ENCODE measurements at regions not wholly inside any gene's neighbourhood (a gene's known extent, or its start where the extent isn't known, plus 50 kb on each side); places are given as distances from the start of the nearest gene placed in this dataset.
"Not testable (repeated sequence)": the region's sequence is repeated elsewhere in the genome, so short reads cannot be mapped to it uniquely, and the experiment has no call there.

GRCh38 chrX:130516123-130516522 is 114.3 kb downstream of the RBMX2 start:
- TF ChIP-seq Cebpa-rat (IDR thresholded peaks at IDR 0.05) = no peak
- peaks cover 26% of the 10 kb centered on the region for H3K9me3 ChIP-seq
- H4K20me1 ChIP-seq = no peaks in the 10 kb centered on the region
- H3K4me1 ChIP-seq = no peaks in the 10 kb centered on the region
- H3K27ac ChIP-seq = no peak overlapping the region
- H3K4me3 ChIP-seq = no peak overlapping the region
- H3K36me3 ChIP-seq = no peaks in the 10 kb centered on the region
- H3K27me3 ChIP-seq = peaks cover 34% of the 10 kb centered on the region
- H3K9ac ChIP-seq = no peak overlapping the region
- H3K4me2 ChIP-seq = no peak overlapping the region

GRCh38 chrX:130523460-130524394 is 121.9 kb downstream of the RBMX2 start:
- no peak overlapping the region for H3K27ac ChIP-seq
- peaks cover 11% of the 10 kb centered on the region for H3K9me3 ChIP-seq
- H3K36me3 ChIP-seq = no peaks in the 10 kb centered on the region
- no peak for TF ChIP-seq Cebpa-rat (IDR thresholded peaks at IDR 0.05)
- H3K4me3 ChIP-seq = no peak overlapping the region
- H3K27me3 ChIP-seq = peaks cover 15% of the 10 kb centered on the region
- H3K9ac ChIP-seq = no peak overlapping the region
- H3K4me2 ChIP-seq = no peak overlapping the region
- H3K4me1 ChIP-seq = no peaks in the 10 kb centered on the region
- no peaks in the 10 kb centered on the region for H4K20me1 ChIP-seq

DNA sequence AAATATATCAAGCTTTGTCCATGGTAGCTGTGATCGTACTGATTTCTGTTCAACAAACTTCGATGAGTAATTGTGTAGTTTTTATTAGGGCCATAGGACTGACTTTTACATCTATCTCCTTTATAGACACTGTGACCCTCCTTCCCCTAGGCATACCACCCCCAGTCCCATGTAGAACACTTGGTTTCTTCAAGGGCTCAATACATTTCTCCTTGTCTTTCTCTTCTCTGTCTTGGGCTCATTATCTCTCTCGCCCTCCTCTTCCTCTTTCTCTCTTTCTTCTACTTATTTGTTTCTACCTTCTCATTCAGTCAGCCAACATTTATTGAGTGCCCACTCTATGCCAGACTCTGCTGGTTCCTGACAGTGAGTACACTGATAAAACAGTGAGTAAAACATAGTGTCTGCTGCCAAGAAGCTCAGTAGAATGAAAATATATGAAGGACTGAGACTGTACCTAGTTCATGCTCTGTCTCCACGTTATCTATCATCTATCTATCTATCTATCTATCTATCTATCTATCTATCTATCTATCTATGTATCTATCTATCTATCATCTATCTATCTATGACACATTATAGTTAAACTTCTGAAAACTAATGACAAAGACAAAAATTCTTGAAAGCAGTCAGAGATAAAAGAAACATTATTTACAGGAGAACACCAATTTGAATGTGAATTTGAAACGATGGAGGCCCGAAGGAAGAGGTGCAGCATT is 122.8 kb downstream of the RBMX2 start:
- Histone ChIP-seq H3K4me3 (no peak overlapping the region), H3K4me2 (no peak overlapping the region), H3K4me1 (no peaks in the 10 kb centered on the region), H3K36me3 (no peaks in the 10 kb centered on the region), H3K27ac (no peak overlapping the region), H4K20me1 (no peaks in the 10 kb centered on the region), H3K27me3 (peaks cover 21% of the 10 kb centered on the region), H3K9me3 (peaks cover 12% of the 10 kb centered on the region), H3K9ac (no peak overlapping the region)
- TF ChIP-seq Cebpa-rat (IDR thresholded peaks at IDR 0.05) = no peak

- Histone ChIP-seq H3K9ac (no peak overlapping the region), H3K4me1 (no peaks in the 10 kb centered on the region), H3K27ac (no peak overlapping the region), H3K27me3 (peaks cover 53% of the 10 kb centered on the region), H3K4me2 (no peak overlapping the region), H3K4me3 (no peak overlapping the region), H3K36me3 (no peaks in the 10 kb centered on the region), H3K9me3 (peaks cover 17% of the 10 kb centered on the region), H4K20me1 (no peaks in the 10 kb centered on the region)
- no peak for TF ChIP-seq Cebpa-rat (IDR thresholded peaks at IDR 0.05)
Measured at GRCh38 chrX:130529531-130529930, 127.7 kb downstream of the RBMX2 start.

GRCh38 chrX:130531066-130531465 is 129.3 kb downstream of the RBMX2 start:
- no peak overlapping the region for H3K27ac ChIP-seq
- no peak overlapping the region for H3K9ac ChIP-seq
- H3K4me2 ChIP-seq = no peak overlapping the region
- H3K9me3 ChIP-seq = peaks cover 17% of the 10 kb centered on the region
- no peaks in the 10 kb centered on the region for H4K20me1 ChIP-seq
- TF ChIP-seq Cebpa-rat (IDR thresholded peaks at IDR 0.05) = no peak
- no peak overlapping the region for H3K4me3 ChIP-seq
- no peaks in the 10 kb centered on the region for H3K36me3 ChIP-seq
- H3K4me1 ChIP-seq = no peaks in the 10 kb centered on the region
- H3K27me3 ChIP-seq = peaks cover 67% of the 10 kb centered on the region

DNA sequence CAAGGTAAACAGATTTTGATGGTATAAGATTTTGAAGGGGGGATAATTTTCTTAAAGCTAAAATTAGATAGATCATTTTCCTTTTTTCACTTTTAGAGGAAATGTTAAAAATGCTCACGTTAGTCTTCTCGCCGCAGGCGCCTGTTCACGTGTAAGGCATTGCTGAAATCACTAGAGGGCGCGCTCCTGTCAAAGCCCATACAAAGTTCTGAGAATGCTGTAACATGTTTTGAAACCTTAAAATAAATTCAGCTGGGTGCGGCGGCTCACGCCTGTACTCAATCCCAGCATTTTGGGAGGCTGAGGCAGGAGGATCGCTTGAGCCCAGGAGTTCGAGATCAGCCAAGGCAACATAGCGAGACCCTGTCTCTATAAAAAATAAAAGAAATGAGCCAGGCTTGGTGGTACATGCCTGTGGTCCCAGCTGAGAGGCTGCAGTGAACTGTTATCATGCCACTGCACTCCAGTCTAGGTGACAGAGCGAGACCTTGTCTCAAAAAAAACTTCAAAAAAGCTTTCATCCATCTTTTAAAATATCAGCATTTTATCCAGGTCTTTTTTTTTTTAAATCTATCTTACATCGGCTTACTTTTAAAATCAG is 138.0 kb downstream of the RBMX2 start:
- Histone ChIP-seq H3K9ac (no peak overlapping the region), H3K27me3 (peaks cover 84% of the 10 kb centered on the region), H4K20me1 (peaks cover 5% of the 10 kb centered on the region; the same call in 1 of the 2 replicates), H3K9me3 (no peaks in the 10 kb centered on the region), H3K36me3 (no peaks in the 10 kb centered on the region), H3K4me1 (no peaks in the 10 kb centered on the region), H3K27ac (no peak overlapping the region), H3K4me2 (no peak overlapping the region), H3K4me3 (no peak overlapping the region)
- TF ChIP-seq Cebpa-rat (IDR thresholded peaks at IDR 0.05) = no peak

- Histone ChIP-seq H3K4me2 (no peak overlapping the region), H3K27me3 (peaks cover 80% of the 10 kb centered on the region), H4K20me1 (peaks cover 9% of the 10 kb centered on the region; the same call in 1 of the 2 replicates), H3K9me3 (no peaks in the 10 kb centered on the region), H3K4me1 (no peaks in the 10 kb centered on the region), H3K27ac (no peak overlapping the region), H3K36me3 (no peaks in the 10 kb centered on the region), H3K4me3 (no peak overlapping the region), H3K9ac (no peak overlapping the region)
- TF ChIP-seq Cebpa-rat (IDR thresholded peaks at IDR 0.05) = no peak
Measured at GRCh38 chrX:130543603-130544325, 142.0 kb downstream of the RBMX2 start.

DNA sequence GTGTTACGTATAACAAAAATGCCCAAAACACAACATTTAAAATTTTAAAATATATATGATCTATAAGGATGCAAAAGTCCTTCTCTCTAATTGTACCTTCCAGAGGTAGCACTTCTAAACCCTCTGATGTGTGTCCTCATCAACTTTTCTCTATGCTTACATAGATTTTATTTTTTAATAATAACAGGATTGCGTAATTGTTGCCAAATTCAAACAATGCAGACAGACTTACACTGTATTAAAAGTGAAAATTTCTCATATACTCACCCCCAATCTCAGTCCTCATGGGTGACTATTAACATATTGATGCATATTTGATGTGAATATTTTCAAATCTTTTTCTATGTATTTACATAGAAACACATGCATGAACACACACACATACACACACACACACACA is 144.0 kb downstream of the RBMX2 start:
- Histone ChIP-seq H3K4me3 (no peak overlapping the region), H3K9me3 (no peaks in the 10 kb centered on the region), H3K27me3 (peaks cover 78% of the 10 kb centered on the region), H3K4me1 (peaks cover 9% of the 10 kb centered on the region; the same call in 1 of the 2 replicates), H3K4me2 (no peak overlapping the region), H3K36me3 (no peaks in the 10 kb centered on the region), H4K20me1 (peaks cover 7% of the 10 kb centered on the region; the same call in 1 of the 2 replicates), H3K9ac (no peak overlapping the region), H3K27ac (no peak overlapping the region)
- peak; percentile 42; the same call in 1 of the 2 replicates for TF ChIP-seq Cebpa-rat (IDR thresholded peaks at IDR 0.05)

DNA sequence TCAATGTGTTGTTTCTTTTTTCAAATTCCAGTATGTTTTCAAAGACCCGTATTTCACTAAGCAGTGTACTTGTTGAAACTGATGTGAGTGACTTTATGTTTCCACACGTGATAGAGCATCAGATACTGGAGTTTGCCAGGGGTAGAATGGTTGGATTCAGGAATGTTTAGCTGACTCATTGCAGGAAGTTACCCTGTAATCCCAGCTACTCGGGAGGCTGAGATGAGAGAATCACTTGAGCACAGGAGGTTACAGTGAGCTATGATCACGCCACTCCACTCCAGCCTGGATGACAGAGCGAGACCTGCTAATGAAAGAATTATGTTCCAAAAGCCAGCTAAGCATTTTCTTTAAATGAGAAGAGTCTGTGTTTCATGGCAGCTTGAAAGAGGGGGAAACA is 147.6 kb downstream of the RBMX2 start:
- H3K27ac ChIP-seq, H3K4me2 ChIP-seq, H3K9me3 ChIP-seq, H3K4me3 ChIP-seq, H4K20me1 ChIP-seq, H3K9ac ChIP-seq, H3K36me3 ChIP-seq: not testable (repeated sequence)
- peaks cover 89% of the 10 kb centered on the region for H3K27me3 ChIP-seq
- H3K4me1 ChIP-seq = peaks cover 28% of the 10 kb centered on the region

Measured in BLaER1 (cell line).